ENCODE measurements at regions not wholly inside any gene's neighbourhood (a gene's known extent, or its start where the extent isn't known, plus 50 kb on each side); places are given as distances from the start of the nearest gene placed in this dataset.

DNA sequence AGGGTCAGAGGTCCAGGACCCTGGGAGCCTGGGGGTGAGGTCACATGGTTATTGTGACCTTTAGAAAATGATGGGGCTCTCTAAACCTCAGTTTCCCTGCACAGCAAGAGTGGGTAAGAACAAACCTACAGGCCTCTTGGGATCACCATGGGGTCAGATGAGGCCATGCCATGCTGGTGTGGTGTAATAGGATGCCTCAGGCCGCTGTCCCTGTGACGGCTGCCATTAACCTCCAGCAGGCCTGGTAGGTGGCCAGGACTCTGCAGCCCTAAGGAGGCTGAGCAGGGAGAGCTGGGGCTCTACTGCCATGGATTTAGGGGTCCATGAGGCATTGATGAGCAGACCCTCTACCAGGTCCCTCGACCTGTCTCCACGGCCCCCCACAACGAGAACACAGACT, 265.5 kb downstream of the CTTN start:
- TF ChIP-seq Cebpa-rat (IDR thresholded peaks at IDR 0.05): no peak
- H3K27ac ChIP-seq: no peak overlapping the region
- H3K9ac ChIP-seq: no peak overlapping the region
- no peaks in the 10 kb centered on the region for H3K9me3 ChIP-seq
- H3K4me1 ChIP-seq: peaks cover 37% of the 10 kb centered on the region
- no peaks in the 10 kb centered on the region for H3K36me3 ChIP-seq
- peaks cover 69% of the 10 kb centered on the region for H3K27me3 ChIP-seq
- H4K20me1 ChIP-seq: peaks cover 41% of the 10 kb centered on the region
- H3K4me3 ChIP-seq: no peak overlapping the region
- no peak overlapping the region for H3K4me2 ChIP-seq

DNA sequence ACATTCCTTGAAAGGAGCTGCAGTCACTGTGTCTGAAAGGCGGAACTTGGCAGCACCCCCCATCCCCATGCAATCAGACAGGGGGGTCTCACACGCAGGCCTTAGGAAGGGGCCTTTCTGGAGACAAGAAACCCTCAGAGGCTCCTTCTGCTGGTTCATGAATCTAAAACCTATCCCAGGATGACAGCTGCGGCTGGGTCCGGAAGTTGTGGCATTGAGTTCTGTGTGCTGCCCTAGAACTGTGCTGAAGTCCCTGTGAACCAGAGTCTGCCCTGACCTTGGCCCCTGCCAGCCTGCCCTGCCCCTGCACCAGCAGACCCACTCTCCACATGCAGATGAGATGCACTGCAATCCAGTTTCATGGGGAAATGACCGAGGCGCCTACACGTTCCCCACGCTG, 268.0 kb downstream of the CTTN start:
- H3K9me3 ChIP-seq: no peaks in the 10 kb centered on the region
- H4K20me1 ChIP-seq: peaks cover 58% of the 10 kb centered on the region
- no peaks in the 10 kb centered on the region for H3K36me3 ChIP-seq
- H3K4me1 ChIP-seq: peaks cover 46% of the 10 kb centered on the region
- H3K27ac ChIP-seq: no peak overlapping the region
- no peak overlapping the region for H3K4me3 ChIP-seq
- no peak for TF ChIP-seq Cebpa-rat (IDR thresholded peaks at IDR 0.05)
- H3K27me3 ChIP-seq: peaks cover 44% of the 10 kb centered on the region
- H3K9ac ChIP-seq: no peak overlapping the region
- H3K4me2 ChIP-seq: no peak overlapping the region

DNA sequence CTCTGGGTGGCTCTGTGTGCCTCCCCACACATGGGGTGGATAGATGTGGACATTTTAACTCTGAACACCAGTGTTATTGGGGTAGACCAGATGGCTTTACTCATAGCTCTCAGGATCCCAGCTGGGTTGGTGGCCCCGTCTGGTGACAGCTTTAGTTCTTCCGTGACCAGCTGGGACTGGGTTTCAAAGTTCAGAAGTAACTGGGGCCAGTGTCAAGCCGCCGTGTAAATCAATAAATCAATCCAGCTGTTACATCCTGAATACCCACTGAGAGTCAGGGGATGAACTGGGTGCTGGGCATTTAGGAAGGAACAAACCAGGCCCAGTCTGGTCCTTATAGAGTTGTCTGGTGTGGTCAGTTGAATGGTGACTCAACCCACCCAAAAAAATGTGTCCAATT, 269.4 kb downstream of the CTTN start:
- TF ChIP-seq Cebpa-rat (IDR thresholded peaks at IDR 0.05): no peak
- Histone ChIP-seq H3K27ac (no peak overlapping the region), H3K4me3 (no peak overlapping the region), H3K4me1 (peaks cover 49% of the 10 kb centered on the region), H3K4me2 (no peak overlapping the region), H3K9me3 (no peaks in the 10 kb centered on the region), H4K20me1 (peaks cover 45% of the 10 kb centered on the region), H3K9ac (no peak overlapping the region), H3K27me3 (peaks cover 30% of the 10 kb centered on the region), H3K36me3 (no peaks in the 10 kb centered on the region)

DNA sequence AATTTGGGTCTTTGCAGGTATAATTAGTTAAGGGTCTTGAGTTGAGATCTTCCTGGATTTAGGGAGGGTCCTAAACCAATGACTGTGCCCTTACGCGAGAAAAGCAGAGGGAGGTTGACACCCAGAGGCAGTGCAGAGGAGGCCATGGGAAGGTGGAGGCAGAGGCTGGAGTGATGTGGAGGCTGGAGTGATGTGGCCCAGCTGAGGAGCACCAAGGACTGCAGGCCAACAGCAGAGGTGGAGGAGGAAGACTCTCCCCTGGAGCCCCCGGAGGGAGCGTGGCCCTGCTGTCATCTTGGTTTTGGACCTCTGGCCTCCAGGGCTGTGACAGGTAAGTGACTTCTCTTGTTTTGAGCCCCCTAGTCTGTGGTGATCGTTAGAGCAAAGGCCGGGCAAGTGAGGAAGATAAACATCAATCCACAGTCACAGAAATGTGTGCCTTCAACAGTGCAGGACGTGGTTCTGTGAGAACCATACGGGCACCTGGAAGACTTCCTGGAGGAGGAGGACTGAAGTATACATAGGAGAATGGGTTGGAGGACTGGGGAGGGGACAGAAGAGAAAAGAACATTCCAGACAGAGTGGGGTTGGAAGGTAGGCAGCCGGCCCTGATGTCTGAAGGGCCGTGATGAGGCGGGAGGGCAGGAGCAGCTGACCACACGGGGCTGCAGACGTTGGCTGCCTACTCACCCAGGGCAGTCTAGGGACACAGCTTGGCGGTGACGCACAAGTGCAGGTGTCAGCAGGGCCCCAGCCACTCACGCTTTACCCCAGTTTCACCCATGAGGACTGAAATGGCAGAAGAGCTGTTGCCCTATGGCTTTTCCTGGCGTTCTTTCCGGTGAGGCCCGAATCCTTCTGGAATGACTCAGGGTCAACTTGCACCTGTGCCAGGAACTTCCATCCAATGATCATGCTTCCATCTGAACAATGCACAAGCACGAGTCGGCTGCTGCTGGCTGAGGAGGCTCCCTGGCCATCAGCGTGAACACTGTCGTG, 270.2 kb downstream of the CTTN start:
- Histone ChIP-seq H3K36me3 (no peaks in the 10 kb centered on the region), H3K9ac (no peak overlapping the region), H3K9me3 (no peaks in the 10 kb centered on the region), H3K4me3 (no peak overlapping the region), H3K4me1 (peaks cover 42% of the 10 kb centered on the region), H4K20me1 (peaks cover 38% of the 10 kb centered on the region), H3K4me2 (peak overlapping the region; percentile 99), H3K27me3 (peaks cover 22% of the 10 kb centered on the region), H3K27ac (no peak overlapping the region)
- no peak for TF ChIP-seq Cebpa-rat (IDR thresholded peaks at IDR 0.05)

DNA sequence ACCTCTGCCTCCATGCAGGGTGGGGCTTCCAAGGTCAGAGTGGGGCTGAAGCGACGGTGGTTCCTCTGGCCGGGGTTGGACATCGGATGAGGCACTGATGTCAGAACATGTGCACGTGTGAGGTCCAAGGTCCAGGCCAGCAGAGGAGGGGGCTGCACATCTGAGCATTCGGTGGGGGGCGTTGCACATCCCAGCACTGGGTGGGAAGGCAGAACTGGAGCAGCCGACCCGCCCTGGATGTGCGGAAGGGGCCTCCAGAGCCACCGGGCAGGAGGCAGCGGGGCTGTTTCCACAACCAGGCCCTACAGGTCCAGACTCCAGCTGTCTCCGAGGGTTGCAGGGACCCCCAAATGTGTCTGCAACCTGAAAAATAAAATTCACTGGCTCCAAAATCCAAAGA, 271.0 kb downstream of the CTTN start:
- peaks cover 15% of the 10 kb centered on the region for H3K27me3 ChIP-seq
- no peak for TF ChIP-seq Cebpa-rat (IDR thresholded peaks at IDR 0.05)

DNA sequence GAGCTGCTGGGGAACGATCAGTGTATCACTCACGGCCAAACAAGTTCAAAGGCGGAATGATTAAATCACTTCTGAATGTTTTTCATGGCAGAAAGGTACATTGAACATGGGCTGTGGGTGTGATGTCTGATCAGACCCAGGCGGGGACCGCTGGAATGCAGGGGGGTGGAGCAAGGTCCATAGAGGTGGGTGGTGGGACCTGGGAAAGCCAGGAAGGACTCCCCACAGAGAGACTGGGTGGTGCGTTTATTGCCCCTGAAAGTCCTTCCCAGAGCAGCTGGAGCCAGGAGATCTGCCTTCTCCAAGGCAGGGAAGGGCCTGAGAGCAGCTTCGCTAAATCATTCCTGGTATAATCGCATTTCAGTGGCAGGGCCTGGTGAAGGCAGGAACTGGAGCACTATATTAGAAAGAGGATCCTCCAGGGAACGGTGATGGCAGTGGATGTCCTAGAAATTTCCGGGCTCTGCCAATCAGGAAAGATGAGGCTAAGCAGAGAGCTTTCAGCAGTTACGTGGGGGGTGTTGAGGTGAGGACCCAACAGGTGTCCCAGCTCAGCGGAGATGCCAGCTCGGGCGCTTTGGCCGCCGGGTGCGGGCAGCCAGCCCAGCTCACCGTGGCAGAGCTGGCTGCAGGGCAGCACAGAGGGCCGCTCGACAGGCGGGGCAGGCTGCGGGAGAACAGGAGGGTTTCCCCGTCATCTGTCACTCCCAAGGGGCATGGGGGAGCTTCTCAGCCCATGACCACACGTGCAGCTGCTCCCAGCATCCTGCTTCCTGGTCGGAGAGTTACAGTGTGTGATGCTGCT, 271.7 kb downstream of the CTTN start:
- no peak overlapping the region for H3K27ac ChIP-seq
- H3K4me3 ChIP-seq: peak overlapping the region; percentile 56
- H3K9me3 ChIP-seq: no peaks in the 10 kb centered on the region
- H3K4me1 ChIP-seq: peaks cover 40% of the 10 kb centered on the region
- no peak for TF ChIP-seq Cebpa-rat (IDR thresholded peaks at IDR 0.05)
- no peaks in the 10 kb centered on the region for H3K36me3 ChIP-seq
- H3K27me3 ChIP-seq: peaks cover 7% of the 10 kb centered on the region; the same call in 1 of the 2 replicates
- peaks cover 32% of the 10 kb centered on the region for H4K20me1 ChIP-seq
- no peak overlapping the region for H3K9ac ChIP-seq
- peak overlapping the region; percentile 99 for H3K4me2 ChIP-seq

More for the DNA sequence above, 271.0 kb downstream of the CTTN start:
- peak overlapping the region; percentile 99 for H3K4me2 ChIP-seq
- H4K20me1 ChIP-seq: peaks cover 32% of the 10 kb centered on the region
- H3K27ac ChIP-seq: no peak overlapping the region
- H3K4me3 ChIP-seq: no peak overlapping the region
- H3K9ac ChIP-seq: no peak overlapping the region
- H3K9me3 ChIP-seq: no peaks in the 10 kb centered on the region
- no peaks in the 10 kb centered on the region for H3K36me3 ChIP-seq
- H3K4me1 ChIP-seq: peaks cover 40% of the 10 kb centered on the region

DNA sequence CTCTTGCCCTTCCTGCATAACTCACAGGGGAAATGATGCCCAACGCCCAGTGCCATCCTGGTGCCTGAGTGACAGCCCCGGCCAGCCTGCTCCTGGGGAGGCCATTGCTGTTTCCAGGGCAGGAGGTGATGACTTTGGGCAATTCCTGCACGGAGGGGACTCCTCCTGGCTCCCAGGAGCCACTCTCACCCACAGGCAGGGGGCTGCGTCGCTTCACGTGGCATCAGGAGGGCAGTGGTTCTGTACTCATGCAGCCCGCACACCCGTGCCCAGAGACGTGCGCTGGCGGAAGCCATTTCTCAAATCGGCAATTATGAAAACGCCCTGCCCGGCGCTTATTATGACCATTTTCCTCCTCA, 272.3 kb downstream of the CTTN start:
- no peak overlapping the region for H3K27ac ChIP-seq
- H3K4me3 ChIP-seq: peak overlapping the region; percentile 56
- no peak overlapping the region for H3K9ac ChIP-seq
- H3K4me1 ChIP-seq: peaks cover 40% of the 10 kb centered on the region
- TF ChIP-seq Cebpa-rat (IDR thresholded peaks at IDR 0.05): no peak
- H3K4me2 ChIP-seq: peak overlapping the region; percentile 99
- H4K20me1 ChIP-seq: peaks cover 32% of the 10 kb centered on the region
- no peaks in the 10 kb centered on the region for H3K9me3 ChIP-seq
- H3K36me3 ChIP-seq: no peaks in the 10 kb centered on the region
- H3K27me3 ChIP-seq: peaks cover 2% of the 10 kb centered on the region; the same call in 1 of the 2 replicates

DNA sequence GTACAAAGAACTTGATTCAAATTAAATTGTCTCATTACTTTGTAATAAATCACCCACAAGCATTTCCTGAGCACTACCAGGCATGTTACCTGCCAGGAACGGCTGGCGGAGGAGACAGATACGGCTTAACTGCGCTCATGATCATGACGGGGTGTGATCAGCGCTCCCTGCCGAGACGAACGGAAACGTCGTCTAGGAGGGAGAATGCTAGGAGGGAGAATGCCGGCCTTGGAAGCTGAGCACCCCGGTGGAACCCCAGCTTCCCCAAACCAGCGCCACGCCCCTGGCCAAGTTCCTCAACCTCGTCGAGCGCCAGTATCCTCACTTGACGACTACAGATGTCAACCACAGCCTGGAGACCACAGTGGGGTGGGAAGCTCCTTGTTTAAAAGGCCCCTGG, 272.8 kb downstream of the CTTN start:
- Histone ChIP-seq H3K36me3 (no peaks in the 10 kb centered on the region), H3K4me3 (peak overlapping the region; percentile 56; the same call in 1 of the 2 replicates), H4K20me1 (peaks cover 32% of the 10 kb centered on the region), H3K4me1 (peaks cover 40% of the 10 kb centered on the region), H3K4me2 (peak overlapping the region; percentile 99), H3K9ac (no peak overlapping the region), H3K27me3 (no peaks in the 10 kb centered on the region; the same call in 1 of the 2 replicates), H3K27ac (no peak overlapping the region), H3K9me3 (no peaks in the 10 kb centered on the region)
- no peak for TF ChIP-seq Cebpa-rat (IDR thresholded peaks at IDR 0.05)

DNA sequence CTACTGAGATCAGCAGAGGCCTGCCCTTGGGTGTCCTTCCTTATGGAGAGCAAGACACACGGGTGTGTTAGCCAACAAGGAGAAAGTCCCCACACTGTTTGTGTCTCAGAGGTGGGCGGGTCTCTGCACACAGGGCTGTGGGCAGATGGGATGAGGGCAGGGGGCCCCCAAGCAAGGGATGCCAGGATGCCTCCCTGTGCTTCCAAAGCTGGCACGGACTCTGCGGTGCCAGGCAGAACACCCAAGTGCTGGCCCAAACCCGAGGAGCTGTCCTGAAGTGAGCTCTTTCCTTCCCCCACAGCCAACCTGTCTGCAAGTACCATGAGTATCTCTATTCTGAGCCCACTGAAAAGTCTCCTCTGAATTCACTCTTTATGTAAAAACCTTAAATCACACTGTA, 273.3 kb downstream of the CTTN start:
- no peak for TF ChIP-seq Cebpa-rat (IDR thresholded peaks at IDR 0.05)
- H3K4me3 ChIP-seq: no peak overlapping the region
- H3K4me2 ChIP-seq: peak overlapping the region; percentile 99
- H4K20me1 ChIP-seq: peaks cover 28% of the 10 kb centered on the region
- no peaks in the 10 kb centered on the region for H3K36me3 ChIP-seq
- no peak overlapping the region for H3K9ac ChIP-seq
- no peaks in the 10 kb centered on the region for H3K27me3 ChIP-seq
- no peaks in the 10 kb centered on the region for H3K9me3 ChIP-seq
- no peak overlapping the region for H3K27ac ChIP-seq
- H3K4me1 ChIP-seq: peaks cover 40% of the 10 kb centered on the region

Measured in BLaER1 (cell line).